ENCODE measurements at regions not wholly inside any gene's neighbourhood (a gene's known extent, or its start where the extent isn't known, plus 50 kb on each side); places are given as distances from the start of the nearest gene placed in this dataset.

GRCh38 chr17:36756695-36757094 lies 155.3 kb downstream of the MRM1 start:
- no peak for DNase-seq (ENCODE audit: low read depth)

DNA sequence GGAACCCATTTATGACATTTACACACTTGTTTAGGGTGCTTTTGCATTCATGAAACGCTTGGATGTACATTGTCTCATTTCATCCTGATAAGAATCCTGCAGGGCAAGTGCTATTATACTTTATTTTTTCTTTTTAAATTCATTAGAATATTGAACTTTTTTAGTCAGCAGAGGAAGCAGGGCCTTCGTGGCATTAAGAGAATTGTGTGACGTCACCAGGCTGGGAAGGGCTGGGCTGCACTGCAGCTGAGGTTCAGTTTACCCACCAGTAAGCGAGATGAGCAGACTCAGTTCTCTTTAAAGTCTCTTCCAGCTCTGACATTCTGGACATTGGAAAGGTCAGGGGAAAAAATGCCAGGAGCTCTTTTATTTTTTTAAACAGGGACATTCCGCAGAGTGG lies 159.0 kb downstream of the MRM1 start:
- no peak for DNase-seq (ENCODE audit: low read depth)

- DNase-seq (ENCODE audit: low read depth) = no peak
Observed at GRCh38 chr17:36761203-36761950, 160.0 kb downstream of the MRM1 start.

- no peak for DNase-seq (ENCODE audit: low read depth)
Observed at GRCh38 chr17:36765436-36766043, 164.2 kb downstream of the MRM1 start.

DNA sequence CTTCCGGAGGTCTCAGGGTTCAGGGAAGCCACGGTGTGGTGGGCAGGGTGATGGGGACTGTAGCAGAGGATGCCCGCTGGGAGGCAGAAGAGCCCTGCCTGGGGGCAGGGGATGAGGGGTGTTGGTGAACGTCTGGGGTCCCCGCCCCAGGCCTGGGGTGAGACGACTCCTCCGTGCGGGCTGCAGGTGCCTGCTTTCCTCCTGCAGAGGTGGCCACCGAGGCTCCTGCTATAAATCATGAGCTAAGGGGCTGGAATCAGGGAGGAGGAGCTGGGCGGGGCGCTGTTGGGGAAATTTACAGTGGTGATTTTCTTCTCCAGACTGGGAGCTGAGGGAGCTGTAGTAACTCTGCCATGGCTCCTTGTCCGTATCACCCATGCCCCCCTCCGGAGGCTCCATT lies 167.0 kb downstream of the MRM1 start:
- no peak for DNase-seq (ENCODE audit: low read depth)

- no peak for DNase-seq (ENCODE audit: low read depth)
Observed at GRCh38 chr17:36773039-36773438, 164.2 kb upstream of the LHX1 start.

DNA sequence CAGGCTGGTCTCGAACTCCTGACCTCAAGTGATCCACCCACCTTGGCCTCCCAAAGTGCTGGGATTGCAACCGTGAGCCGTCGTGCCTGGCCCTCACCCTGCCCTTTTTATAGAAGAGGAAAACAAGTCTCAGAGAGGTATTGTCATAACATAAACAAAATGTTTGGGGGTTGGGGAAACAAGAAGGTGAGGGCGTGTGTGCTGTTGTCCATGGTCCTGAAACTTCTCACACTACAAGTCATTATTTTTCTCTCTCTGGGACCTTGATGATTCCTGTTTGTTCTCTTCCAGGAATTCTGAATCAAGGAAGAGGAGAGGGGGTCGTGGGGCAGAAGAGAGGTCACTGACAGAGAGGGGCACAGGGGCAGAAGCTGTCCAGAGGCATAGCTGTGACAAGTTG lies 160.2 kb upstream of the LHX1 start:
- no peak for DNase-seq (ENCODE audit: low read depth)

GRCh38 chr17:36778448-36778847 lies 158.8 kb upstream of the LHX1 start:
- DNase-seq (ENCODE audit: low read depth) = no peak

DNA sequence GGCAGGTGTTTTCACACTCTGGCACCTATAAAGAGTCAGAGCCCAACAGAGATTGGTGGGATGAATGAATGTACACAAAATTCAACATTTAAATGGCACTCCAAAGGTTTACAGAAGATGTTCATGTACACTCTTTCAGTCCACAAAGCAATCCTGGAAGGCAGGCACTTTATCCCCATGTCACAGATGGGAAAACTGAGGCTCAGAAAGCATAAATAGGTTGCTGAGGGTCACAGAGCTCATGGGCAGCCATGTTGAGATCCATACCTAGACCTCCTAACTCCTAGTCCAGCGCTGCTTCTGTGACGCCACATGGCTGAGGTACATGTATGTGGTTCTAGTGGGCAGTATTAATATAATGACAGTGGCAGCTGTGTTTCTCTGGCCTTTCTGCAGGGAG lies 157.7 kb upstream of the LHX1 start:
- DNase-seq (ENCODE audit: low read depth) = no peak

- DNase-seq (ENCODE audit: low read depth) = no peak
Observed at GRCh38 chr17:36784633-36785032, 152.6 kb upstream of the LHX1 start.

DNA sequence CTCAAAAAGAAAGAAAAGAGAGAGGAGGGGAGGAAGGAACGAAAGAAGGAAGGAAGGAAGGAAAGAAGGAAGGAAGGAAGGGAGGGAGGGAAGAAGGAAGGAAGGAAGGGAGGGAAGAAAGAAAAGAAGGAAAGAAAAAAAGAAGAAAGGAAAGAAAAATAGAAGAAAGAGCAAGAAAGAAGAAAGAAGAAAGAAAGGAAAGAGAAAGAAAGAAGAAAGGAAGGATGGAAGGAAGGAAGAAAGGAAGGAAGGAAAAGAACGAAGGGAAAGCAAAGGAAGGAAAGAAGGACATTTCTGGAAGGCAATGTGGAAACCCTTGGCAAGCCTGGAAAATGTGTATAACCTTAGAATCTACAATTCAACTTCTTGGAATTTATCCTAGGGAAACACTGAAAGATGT lies 150.4 kb upstream of the LHX1 start:
- DNase-seq (ENCODE audit: low read depth) = no peak

GRCh38 chr17:36791150-36791941 lies 145.9 kb upstream of the LHX1 start:
- DNase-seq (ENCODE audit: low read depth) = no peak

DNA sequence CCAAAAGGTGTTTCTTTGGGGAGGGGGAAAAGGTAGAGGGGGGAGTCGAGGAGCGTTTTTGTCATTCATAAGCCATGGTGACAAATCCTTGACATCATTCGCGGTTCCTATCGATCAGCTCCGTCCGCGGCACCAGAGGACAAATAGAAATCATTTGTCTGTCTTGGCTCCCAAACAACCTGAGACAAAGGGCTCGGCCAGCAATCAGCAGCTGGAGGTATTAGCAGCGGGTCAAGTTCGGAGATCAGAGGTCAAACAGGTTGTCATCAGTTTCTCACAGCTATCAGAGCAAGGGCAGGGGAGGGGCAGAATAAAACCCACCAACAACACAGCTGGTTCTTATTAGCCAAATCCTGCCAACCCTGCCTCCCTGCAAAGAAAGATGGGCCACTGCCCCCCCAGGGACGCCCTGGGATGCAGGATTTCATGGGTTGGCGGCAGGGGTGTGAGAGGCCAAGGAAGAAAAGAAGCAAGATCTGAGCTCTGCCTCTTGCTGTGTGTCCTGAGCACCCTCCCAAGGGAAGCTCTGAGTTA lies 145.3 kb upstream of the LHX1 start:
- no peak for DNase-seq (ENCODE audit: low read depth)

- DNase-seq (ENCODE audit: low read depth) = no peak
Observed at GRCh38 chr17:36792849-36793248, 144.4 kb upstream of the LHX1 start.

DNA sequence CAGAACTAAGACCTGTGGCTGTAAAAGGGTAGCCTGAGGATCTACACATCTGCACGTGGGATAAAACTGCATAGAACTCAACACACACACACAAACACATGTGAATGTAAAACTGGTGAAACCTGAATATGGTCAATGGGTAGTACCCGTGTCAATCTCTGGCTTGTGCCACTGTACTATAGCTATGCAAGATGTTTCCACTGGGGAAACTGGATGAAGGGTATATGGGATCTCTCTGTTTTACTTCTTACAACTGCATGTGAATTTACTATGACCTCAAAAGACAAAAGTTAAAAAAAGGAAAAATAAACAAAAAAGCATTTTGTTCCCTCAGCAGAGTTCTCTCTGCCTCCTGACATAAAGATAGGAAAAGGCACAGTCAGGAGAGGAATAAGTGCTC lies 143.3 kb upstream of the LHX1 start:
- DNase-seq (ENCODE audit: low read depth) = no peak

- DNase-seq (ENCODE audit: low read depth) = no peak
Observed at GRCh38 chr17:36807496-36808179, 129.6 kb upstream of the LHX1 start.

DNA sequence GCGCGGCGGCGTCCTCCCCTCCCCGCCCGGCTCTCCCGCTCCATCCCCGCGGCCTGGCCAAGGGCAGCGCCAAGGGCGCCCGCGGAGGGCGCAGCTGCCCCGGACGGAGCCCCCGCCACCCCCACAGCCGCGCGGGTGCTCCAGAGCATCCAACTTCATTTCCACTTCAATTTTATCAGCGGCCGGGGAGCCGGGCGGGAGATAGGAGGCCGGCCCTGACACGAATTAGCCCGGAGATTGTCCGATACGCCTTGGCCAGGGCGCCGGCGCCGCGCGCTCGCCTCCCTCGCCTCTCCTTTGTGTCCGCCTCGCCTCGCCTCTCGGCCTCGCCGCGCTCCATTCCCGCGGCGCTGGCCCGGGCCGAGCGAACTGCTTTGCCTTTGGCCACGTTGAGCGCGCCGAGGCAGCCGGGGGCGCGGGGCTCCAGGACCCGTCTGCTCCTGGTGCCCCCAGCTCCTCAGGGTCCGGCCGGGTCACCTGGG lies 129.1 kb upstream of the LHX1 start:
- no peak for DNase-seq (ENCODE audit: low read depth)

- DNase-seq (ENCODE audit: low read depth) = no peak
Observed at GRCh38 chr17:36812762-36813161, 124.5 kb upstream of the LHX1 start.

DNA sequence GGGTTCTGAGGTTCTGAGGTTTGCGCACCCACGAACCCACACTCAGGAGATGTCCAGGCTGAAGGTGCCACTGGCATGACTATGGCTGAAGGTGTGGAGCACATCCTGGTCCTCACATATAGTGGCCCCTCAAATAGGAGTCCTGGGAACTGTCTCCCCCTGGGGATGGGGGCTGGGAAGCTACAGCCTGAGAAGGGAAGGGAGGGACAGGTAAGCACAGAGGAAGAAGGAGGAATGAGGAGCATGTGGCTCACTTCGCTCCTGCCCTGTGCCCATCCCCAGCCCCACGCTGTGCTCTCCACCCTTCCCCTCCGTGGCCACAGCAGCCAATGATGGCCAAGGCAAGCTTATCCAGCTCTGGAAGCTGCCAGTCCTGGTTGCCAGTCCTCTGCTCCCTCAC lies 123.9 kb upstream of the LHX1 start:
- no peak for DNase-seq (ENCODE audit: low read depth)

DNA sequence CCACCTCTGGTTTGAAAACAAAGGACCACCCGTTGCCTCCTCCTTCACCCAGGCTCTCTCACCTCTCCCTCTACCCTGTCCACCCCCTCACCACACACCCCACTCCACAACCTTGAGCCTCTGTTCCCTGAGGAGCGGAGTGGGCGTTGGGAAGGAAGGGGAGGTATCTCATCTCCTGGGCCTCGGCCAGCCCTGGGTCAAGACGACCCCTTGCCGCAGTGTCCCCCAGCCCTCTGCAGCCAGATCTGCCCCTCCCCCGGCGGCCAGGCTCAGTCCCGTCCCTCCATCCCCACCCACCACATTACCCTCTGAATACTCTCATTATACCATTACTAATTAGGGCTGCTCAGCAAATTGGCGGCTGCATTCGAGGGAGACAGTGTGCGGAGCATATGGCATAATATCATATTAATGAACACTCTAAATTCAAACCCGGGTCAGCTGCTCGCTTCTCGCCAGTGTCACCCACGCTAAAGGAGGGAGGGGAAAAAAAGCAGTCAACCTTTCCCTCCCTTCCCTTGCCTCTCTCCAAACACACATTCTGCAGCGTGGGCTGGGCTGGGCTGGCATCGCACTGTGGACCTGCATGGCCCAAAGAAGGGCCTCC lies 123.2 kb upstream of the LHX1 start:
- DNase-seq (ENCODE audit: low read depth) = no peak

DNA sequence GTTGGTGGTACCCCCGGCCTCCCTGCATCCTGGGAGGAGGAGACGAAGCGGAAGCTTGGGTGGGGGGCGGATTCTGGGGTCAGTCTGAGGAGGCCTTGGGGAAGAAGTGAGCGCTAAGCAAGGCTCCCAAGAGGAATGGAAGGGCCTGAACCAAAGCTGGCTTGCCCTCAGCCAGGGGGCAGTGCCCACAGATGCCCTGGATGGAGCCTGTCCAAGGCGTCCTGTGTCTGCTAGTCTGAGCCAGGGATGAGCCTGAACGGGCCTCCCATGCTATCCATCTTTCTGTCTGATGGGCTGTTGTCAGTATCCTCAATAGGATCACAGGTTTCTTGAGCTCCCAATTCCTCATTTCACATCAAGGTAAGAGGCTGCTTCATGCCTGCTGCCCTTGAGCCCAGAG lies 122.3 kb upstream of the LHX1 start:
- DNase-seq (ENCODE audit: low read depth) = no peak

All from LHCN-M2 (cell line).